ENCODE measurements at regions not wholly inside any gene's neighbourhood (a gene's known extent, or its start where the extent isn't known, plus 50 kb on each side); places are given as distances from the start of the nearest gene placed in this dataset.
"Not testable (repeated sequence)": the region's sequence is repeated elsewhere in the genome, so short reads cannot be mapped to it uniquely, and the experiment has no call there.

GRCh38 chr4:55005910-55006309 lies 119.5 kb downstream of the KDR start:
- H3K4me1 Mint-ChIP-seq (ENCODE audit: low read depth), result peaks cover 24% of the 10 kb centered on the region
- no peaks in the 10 kb centered on the region for H3K9me3 Mint-ChIP-seq (ENCODE audit: low read depth)

GRCh38 chr4:55004831-55005230 lies 120.6 kb downstream of the KDR start:
- Mint-ChIP-seq H3K36me3 (ENCODE audit: low read depth) (no peaks in the 10 kb centered on the region), H3K4me3 (ENCODE audit: unreplicated experiment) (no peak overlapping the region), H3K4me1 (ENCODE audit: low read depth) (peaks cover 24% of the 10 kb centered on the region), H3K27ac (ENCODE audit: unreplicated experiment) (no peak overlapping the region), H3K9me3 (ENCODE audit: low read depth) (no peaks in the 10 kb centered on the region), H3K27me3 (ENCODE audit: low read depth) (peaks cover 2% of the 10 kb centered on the region)
- TF ChIP-seq, protein P1, sequence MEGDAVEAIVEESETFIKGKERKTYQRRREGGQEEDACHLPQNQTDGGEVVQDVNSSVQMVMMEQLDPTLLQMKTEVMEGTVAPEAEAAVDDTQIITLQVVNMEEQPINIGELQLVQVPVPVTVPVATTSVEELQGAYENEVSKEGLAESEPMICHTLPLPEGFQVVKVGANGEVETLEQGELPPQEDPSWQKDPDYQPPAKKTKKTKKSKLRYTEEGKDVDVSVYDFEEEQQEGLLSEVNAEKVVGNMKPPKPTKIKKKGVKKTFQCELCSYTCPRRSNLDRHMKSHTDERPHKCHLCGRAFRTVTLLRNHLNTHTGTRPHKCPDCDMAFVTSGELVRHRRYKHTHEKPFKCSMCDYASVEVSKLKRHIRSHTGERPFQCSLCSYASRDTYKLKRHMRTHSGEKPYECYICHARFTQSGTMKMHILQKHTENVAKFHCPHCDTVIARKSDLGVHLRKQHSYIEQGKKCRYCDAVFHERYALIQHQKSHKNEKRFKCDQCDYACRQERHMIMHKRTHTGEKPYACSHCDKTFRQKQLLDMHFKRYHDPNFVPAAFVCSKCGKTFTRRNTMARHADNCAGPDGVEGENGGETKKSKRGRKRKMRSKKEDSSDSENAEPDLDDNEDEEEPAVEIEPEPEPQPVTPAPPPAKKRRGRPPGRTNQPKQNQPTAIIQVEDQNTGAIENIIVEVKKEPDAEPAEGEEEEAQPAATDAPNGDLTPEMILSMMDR (IDR thresholded peaks at IDR 0.05), result no peak
- DNase-seq (ENCODE audit: low spot score), result no peak

More at GRCh38 chr4:55005910-55006309, 119.5 kb downstream of the KDR start:
- Mint-ChIP-seq H3K27me3 (ENCODE audit: low read depth) (no peaks in the 10 kb centered on the region), H3K36me3 (ENCODE audit: low read depth) (no peaks in the 10 kb centered on the region), H3K27ac (ENCODE audit: unreplicated experiment) (no peak overlapping the region), H3K4me3 (ENCODE audit: unreplicated experiment) (no peak overlapping the region)
- TF ChIP-seq, protein P1 (IDR thresholded peaks at IDR 0.05), result no peak
- DNase-seq (ENCODE audit: low spot score), result no peak

DNA sequence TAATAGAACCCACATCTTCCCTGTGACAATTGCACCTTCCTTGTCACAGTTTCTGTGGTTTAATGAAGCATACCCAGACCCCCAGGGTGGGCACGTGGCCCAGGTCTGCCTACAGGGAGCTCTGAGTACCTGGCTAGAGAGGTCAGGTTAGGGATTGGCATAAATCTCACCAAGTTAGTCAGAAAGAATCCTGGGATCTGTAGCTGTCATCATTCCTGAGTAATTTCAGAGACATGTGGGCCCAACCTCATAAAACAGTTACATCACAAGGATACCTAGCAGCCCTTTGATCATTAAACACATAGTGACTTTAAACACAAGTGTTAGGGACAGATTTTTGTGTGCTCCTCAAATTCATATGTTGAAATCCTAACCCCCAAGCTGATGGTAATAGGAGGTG lies 123.0 kb downstream of the KDR start:
- H3K4me3 Mint-ChIP-seq (ENCODE audit: unreplicated experiment), result no peak overlapping the region
- peaks cover 12% of the 10 kb centered on the region for H3K27me3 Mint-ChIP-seq (ENCODE audit: low read depth)
- TF ChIP-seq, protein P1 (IDR thresholded peaks at IDR 0.05), result no peak

DNA sequence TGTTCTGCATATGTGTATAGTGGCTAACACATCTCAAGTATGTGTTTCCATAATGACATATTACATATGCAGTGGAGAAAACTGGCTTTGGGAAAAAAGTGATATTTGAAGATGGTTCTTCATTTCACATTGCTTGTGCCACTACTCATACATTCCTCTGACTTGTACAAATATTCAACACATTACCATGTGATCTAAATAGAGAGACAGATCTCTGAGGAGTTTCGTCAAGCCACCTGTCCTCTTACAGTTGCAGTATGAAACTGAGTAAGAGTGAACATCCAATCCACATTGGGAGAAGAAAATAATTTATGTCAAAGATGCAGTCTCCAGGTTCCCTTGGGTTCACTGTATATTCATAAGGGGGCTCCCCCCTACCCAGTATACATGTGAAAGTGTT lies 123.9 kb downstream of the KDR start:
- Mint-ChIP-seq H3K36me3 (ENCODE audit: low read depth) (no peaks in the 10 kb centered on the region), H3K9me3 (ENCODE audit: low read depth) (no peaks in the 10 kb centered on the region), H3K27me3 (ENCODE audit: low read depth) (peaks cover 12% of the 10 kb centered on the region), H3K4me1 (ENCODE audit: low read depth) (peaks cover 24% of the 10 kb centered on the region), H3K27ac (ENCODE audit: unreplicated experiment) (no peak overlapping the region), H3K4me3 (ENCODE audit: unreplicated experiment) (no peak overlapping the region)
- no peak for DNase-seq (ENCODE audit: low spot score)
- TF ChIP-seq, protein P1 (IDR thresholded peaks at IDR 0.05), result no peak

More for the DNA sequence above, 123.0 kb downstream of the KDR start:
- Mint-ChIP-seq H3K36me3 (ENCODE audit: low read depth) (no peaks in the 10 kb centered on the region), H3K4me1 (ENCODE audit: low read depth) (peaks cover 24% of the 10 kb centered on the region), H3K27ac (ENCODE audit: unreplicated experiment) (no peak overlapping the region), H3K9me3 (ENCODE audit: low read depth) (no peaks in the 10 kb centered on the region)
- DNase-seq (ENCODE audit: low spot score), result no peak

- DNase-seq (ENCODE audit: low spot score), result no peak
- Mint-ChIP-seq H3K4me3 (ENCODE audit: unreplicated experiment) (no peak overlapping the region), H3K27ac (ENCODE audit: unreplicated experiment) (no peak overlapping the region), H3K4me1 (ENCODE audit: low read depth) (peaks cover 10% of the 10 kb centered on the region), H3K36me3 (ENCODE audit: low read depth) (no peaks in the 10 kb centered on the region), H3K27me3 (ENCODE audit: low read depth) (peaks cover 20% of the 10 kb centered on the region), H3K9me3 (ENCODE audit: low read depth) (no peaks in the 10 kb centered on the region)
- TF ChIP-seq, protein P1 (IDR thresholded peaks at IDR 0.05), result peak; percentile 74
Measured at GRCh38 chr4:54999003-54999402, 126.4 kb downstream of the KDR start.

GRCh38 chr4:54993473-54994026 lies 131.8 kb downstream of the KDR start:
- not testable (repeated sequence) for DNase-seq (ENCODE audit: low spot score); H3K36me3 Mint-ChIP-seq (ENCODE audit: low read depth); H3K4me3 Mint-ChIP-seq (ENCODE audit: unreplicated experiment); H3K27ac Mint-ChIP-seq (ENCODE audit: unreplicated experiment); H3K4me1 Mint-ChIP-seq (ENCODE audit: low read depth)
- peaks cover 28% of the 10 kb centered on the region for H3K27me3 Mint-ChIP-seq (ENCODE audit: low read depth)
- peaks cover 27% of the 10 kb centered on the region for H3K9me3 Mint-ChIP-seq (ENCODE audit: low read depth)

All from chondrocyte (in vitro differentiated cells).